GM12872 (cell line): ENCODE measurements at regions not wholly inside any gene's neighbourhood (a gene's known extent, or its start where the extent isn't known, plus 50 kb on each side); places are given as distances from the start of the nearest gene placed in this dataset.

Experiments used
- CTCF ChIP-seq: IDR thresholded peaks from 3 replicates; pipeline ENCODE4 v1.5.1; 2011; ENCODE audit warnings: low read depth, mild to moderate bottlenecking, low read length, moderate library complexity; ENCODE audit not compliant: insufficient read depth

- no peak for TF ChIP-seq CTCF
Measured at GRCh38 chr16:73683804-73684203, 612.8 kb upstream of the PSMD7 start.

- no peak for TF ChIP-seq CTCF
Measured at GRCh38 chr16:73672135-73672534, 624.2 kb upstream of the ZFHX3 start.

- no peak for TF ChIP-seq CTCF
Measured at GRCh38 chr16:73670836-73671820, 623.2 kb upstream of the ZFHX3 start.

- TF ChIP-seq CTCF, result no peak
Measured at GRCh38 chr16:73669535-73670274, 621.8 kb upstream of the ZFHX3 start.

- no peak for TF ChIP-seq CTCF
Measured at GRCh38 chr16:73663720-73664119, 615.8 kb upstream of the ZFHX3 start.

GRCh38 chr16:73636196-73636595, 588.3 kb upstream of the ZFHX3 start:
- TF ChIP-seq CTCF, result no peak

GRCh38 chr16:73629011-73629410, 581.1 kb upstream of the ZFHX3 start:
- no peak for TF ChIP-seq CTCF
